Esophagus squamous epithelium (tissue), 4 donors: ENCODE measurements at regions not wholly inside any gene's neighbourhood (a gene's known extent, or its start where the extent isn't known, plus 50 kb on each side); places are given as distances from the start of the nearest gene placed in this dataset.

ENCODE experiments used
- CTCF ChIP-seq, 6 experiments: fragments of 450-650 bp in 4 of 6; fragments of 200-600 bp in 2 of 6; sonication (generic) in 2 of 6; IDR thresholded peaks; one replicate each; pipeline ENCODE4 v1.5.1; 2016 to 2019; ENCODE audit warnings: antibody characterized with exemption in 6 of 6, mild to moderate bottlenecking in 4 of 6, moderate library complexity in 4 of 6
- POLR2A ChIP-seq, 4 donors: fragments of 450-650 bp; IDR thresholded peaks; one replicate each; pipeline ENCODE4 v1.6.1; 2017; ENCODE audit warnings: antibody characterized with exemption in 4 of 4, mild to moderate bottlenecking in 4 of 4, moderate library complexity in 3 of 4

GRCh38 chr4:13983189-13983790, 355.8 kb upstream of the BOD1L1 start:
- TF ChIP-seq CTCF (IDR thresholded peaks at IDR 0.05) (no peak), POLR2A (IDR thresholded peaks at IDR 0.05) (no peak)
